SK-N-SH (cell line): ENCODE measurements at regions not wholly inside any gene's neighbourhood (a gene's known extent, or its start where the extent isn't known, plus 50 kb on each side); places are given as distances from the start of the nearest gene placed in this dataset.

Experiments
- CTCF ChIP-seq: fragments of 200-600 bp; sonication (generic); IDR thresholded peaks from 2 replicates; pipeline ENCODE4 v1.6.1; 2017; ENCODE audit warnings: antibody characterized with exemption, mild to moderate bottlenecking, moderate library complexity
- GABPA ChIP-seq: IDR thresholded peaks from 2 replicates; pipeline ENCODE4 v1.4.0; 2012; ENCODE audit warnings: low read depth, mild to moderate bottlenecking
- MEF2A ChIP-seq: IDR thresholded peaks from 2 replicates; pipeline ENCODE4 v1.4.0; 2012; ENCODE audit warnings: low read depth, borderline replicate concordance
- RAD21 ChIP-seq: IDR thresholded peaks from 2 replicates; pipeline ENCODE4 v1.6.1; 2012; ENCODE audit warnings: mild to moderate bottlenecking, low read length
- REST ChIP-seq: IDR thresholded peaks from 2 replicates; pipeline ENCODE4 v1.6.1; 2012; ENCODE audit warnings: mild to moderate bottlenecking, low read depth, low read length, moderate library complexity

GRCh38 chr2:5235701-5236100, 456.5 kb upstream of the SOX11 start:
- TF ChIP-seq MEF2A (no peak), RAD21 (no peak), CTCF (no peak), GABPA (no peak), REST (no peak)
